PC-3 (cell line): ENCODE measurements at regions not wholly inside any gene's neighbourhood (a gene's known extent, or its start where the extent isn't known, plus 50 kb on each side); places are given as distances from the start of the nearest gene placed in this dataset.

Source experiments
- ATAC-seq: fragments of 200-7000 bp; cut with Tn5 transposase; 2 replicates; pipeline ENCODE4 v1.9.1; 2020; ENCODE audit warnings: mild to moderate bottlenecking, moderate library complexity
- BruUV-seq: library from RNA; stranded (reverse); fragments of 400-500 nt; replicated peaks from 2 replicates; lab custom pipeline; 2021; lab: Mats Ljungman, UMichigan
- CTCF ChIA-PET: fragments of 300-600 bp; sonication (Branson Sonifier 250); formaldehyde crosslinking; loops from one replicate; lab custom pipeline; 2022; ENCODE audit warnings: antibody characterized with exemption; lab: Charles Lee
- POLR2A ChIA-PET: fragments of 300-600 bp; sonication (Branson Sonifier 250); formaldehyde crosslinking; loops from one replicate; lab custom pipeline; 2022; ENCODE audit warnings: antibody characterized with exemption; ENCODE audit not compliant: unreplicated experiment; lab: Charles Lee
- DNase-seq: peaks from one replicate; pipeline ENCODE4 v3.0.0-alpha.2; 2015
- H2AFZ ChIP-seq: fragments of 300-600 bp; sonication (generic); 2 replicates; pipeline ENCODE4 v1.6.0; 2016; ENCODE audit warnings: antibody characterized with exemption, low read length
- H3F3A ChIP-seq: fragments of 300-600 bp; sonication (generic); one replicate; pipeline ENCODE4 v1.6.0; 2017; ENCODE audit warnings: antibody characterized with exemption, low read length, control low read depth, mild to moderate bottlenecking; ENCODE audit not compliant: unreplicated experiment
- H3K27ac ChIP-seq: fragments of 300-600 bp; sonication (generic); 2 replicates; pipeline ENCODE4 v1.5.1; 2016; ENCODE audit warnings: mild to moderate bottlenecking, low read length
- H3K27me3 ChIP-seq: fragments of 300-600 bp; sonication (generic); 2 replicates; pipeline ENCODE4 v1.6.1; 2016; ENCODE audit warnings: low read length, mixed read lengths
- H3K36me3 ChIP-seq: fragments of 300-600 bp; sonication (generic); 2 replicates; pipeline ENCODE4 v1.6.1; 2016; ENCODE audit warnings: low read depth, mixed run types, low read length, mixed read lengths
- H3K4me1 ChIP-seq: fragments of 300-600 bp; sonication (generic); 2 replicates; pipeline ENCODE4 v1.5.1; 2016; ENCODE audit warnings: low read length; ENCODE audit not compliant: insufficient read depth
- H3K4me2 ChIP-seq: fragments of 300-600 bp; sonication (generic); 2 replicates; pipeline ENCODE4 v1.6.0; 2016; ENCODE audit warnings: low read length
- H3K4me3 ChIP-seq: fragments of 300-600 bp; sonication (generic); 2 replicates; pipeline ENCODE4 v1.5.1; 2016; ENCODE audit warnings: mild to moderate bottlenecking, low read length, mixed read lengths
- H3K79me2 ChIP-seq: fragments of 300-600 bp; sonication (generic); 2 replicates; pipeline ENCODE4 v1.6.1; 2017; ENCODE audit warnings: low read length, mixed read lengths
- H3K9ac ChIP-seq: fragments of 300-600 bp; sonication (generic); 2 replicates; pipeline ENCODE4 v1.6.0; 2016; ENCODE audit warnings: mild to moderate bottlenecking, low read length
- H3K9me2 ChIP-seq: fragments of 300-600 bp; sonication (generic); replicated peaks from 2 replicates; pipeline ENCODE4 v1.6.1; 2016; ENCODE audit warnings: mixed run types, low read length, mixed read lengths
- H3K9me3 ChIP-seq: fragments of 300-600 bp; sonication (generic); 2 replicates; pipeline ENCODE4 v1.6.1; 2016; ENCODE audit warnings: low read length, mixed read lengths
- H4K20me1 ChIP-seq: fragments of 300-600 bp; sonication (generic); 2 replicates; pipeline ENCODE4 v1.6.1; 2016; ENCODE audit warnings: low read length, mixed read lengths
- EZH2 ChIP-seq: fragments of 300-600 bp; sonication (generic); IDR thresholded peaks from one replicate; pipeline ENCODE4 v1.6.1; 2017; ENCODE audit warnings: antibody characterized with exemption, mild to moderate bottlenecking, low read length; ENCODE audit not compliant: unreplicated experiment
- EZH2phosphoT487 ChIP-seq: fragments of 300-600 bp; sonication (generic); IDR thresholded peaks from 2 replicates; pipeline ENCODE4 v1.6.1; 2018; ENCODE audit warnings: mild to moderate bottlenecking, antibody characterized with exemption, low read length, borderline replicate concordance
- intact Hi-C: fragments of 100-400 bp; cut with micrococcal nuclease; formaldehyde crosslinking; loops from 2 replicates; pipeline ENCODE4 v1.9.0; 2023
- TF ChIP-seq, protein P1 (sequence below): fragments of 300-600 bp; sonication (generic); conservative IDR thresholded peaks from 2 replicates; pipeline ENCODE4 v1.5.1; 2017; ENCODE audit warnings: antibody characterized with exemption, low read depth, mild to moderate bottlenecking, low read length

DNA sequence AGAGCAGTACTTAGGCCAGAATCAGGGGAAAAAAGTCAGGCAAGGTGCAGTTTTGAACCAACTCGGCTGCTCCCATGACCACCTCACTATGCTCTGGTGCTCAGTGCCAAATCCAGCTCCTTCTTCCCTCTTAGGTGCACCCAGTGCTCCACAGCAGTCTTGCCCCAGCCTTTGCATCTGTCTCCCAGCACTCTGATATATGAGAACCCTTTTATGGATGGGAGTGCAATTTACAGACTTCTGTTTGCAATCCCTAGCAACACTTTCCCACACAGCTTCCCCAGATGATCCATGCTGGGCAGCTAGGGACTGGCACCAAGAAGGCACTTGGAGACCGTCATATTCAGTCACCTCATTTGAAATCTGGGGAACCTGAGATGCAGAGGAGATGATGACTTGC lies 267.9 kb upstream of the CCL2 start:
- ATAC-seq (no peak), DNase-seq (no peak)
- Histone ChIP-seq H4K20me1 (no peaks in the 10 kb centered on the region), H2AFZ (no peak overlapping the region), H3K27me3 (no peaks in the 10 kb centered on the region), H3K4me1 (no peaks in the 10 kb centered on the region), H3K9me2 (no peaks in the 10 kb centered on the region), H3K4me2 (no peak overlapping the region), H3F3A (no peaks in the 10 kb centered on the region), H3K9me3 (no peaks in the 10 kb centered on the region), H3K9ac (no peak overlapping the region), H3K79me2 (no peaks in the 10 kb centered on the region), H3K36me3 (no peaks in the 10 kb centered on the region), H3K27ac (no peak overlapping the region), H3K4me3 (no peak overlapping the region)
- ChIA-PET POLR2A (no interaction called here), CTCF (no interaction called here)
- TF ChIP-seq, protein P1, sequence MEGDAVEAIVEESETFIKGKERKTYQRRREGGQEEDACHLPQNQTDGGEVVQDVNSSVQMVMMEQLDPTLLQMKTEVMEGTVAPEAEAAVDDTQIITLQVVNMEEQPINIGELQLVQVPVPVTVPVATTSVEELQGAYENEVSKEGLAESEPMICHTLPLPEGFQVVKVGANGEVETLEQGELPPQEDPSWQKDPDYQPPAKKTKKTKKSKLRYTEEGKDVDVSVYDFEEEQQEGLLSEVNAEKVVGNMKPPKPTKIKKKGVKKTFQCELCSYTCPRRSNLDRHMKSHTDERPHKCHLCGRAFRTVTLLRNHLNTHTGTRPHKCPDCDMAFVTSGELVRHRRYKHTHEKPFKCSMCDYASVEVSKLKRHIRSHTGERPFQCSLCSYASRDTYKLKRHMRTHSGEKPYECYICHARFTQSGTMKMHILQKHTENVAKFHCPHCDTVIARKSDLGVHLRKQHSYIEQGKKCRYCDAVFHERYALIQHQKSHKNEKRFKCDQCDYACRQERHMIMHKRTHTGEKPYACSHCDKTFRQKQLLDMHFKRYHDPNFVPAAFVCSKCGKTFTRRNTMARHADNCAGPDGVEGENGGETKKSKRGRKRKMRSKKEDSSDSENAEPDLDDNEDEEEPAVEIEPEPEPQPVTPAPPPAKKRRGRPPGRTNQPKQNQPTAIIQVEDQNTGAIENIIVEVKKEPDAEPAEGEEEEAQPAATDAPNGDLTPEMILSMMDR: no peak
- TF ChIP-seq EZH2phosphoT487 (no peak), EZH2 (no peak)
- intact Hi-C loops: no loop called here
- BruUV-seq: no TSS peak

- no peak overlapping the region for H2AFZ ChIP-seq
- no peak for ATAC-seq
- CTCF ChIA-PET: no interaction called here
- DNase-seq: no peak
- no peaks in the 10 kb centered on the region for H3K79me2 ChIP-seq
- no peaks in the 10 kb centered on the region for H3K9me2 ChIP-seq
- H3K9me3 ChIP-seq: no peaks in the 10 kb centered on the region
- H3K9ac ChIP-seq: no peak overlapping the region
- no peak overlapping the region for H3K27ac ChIP-seq
- H3K4me2 ChIP-seq: no peak overlapping the region
- BruUV-seq: no TSS peak
- H3K4me1 ChIP-seq: no peaks in the 10 kb centered on the region
- no peaks in the 10 kb centered on the region for H3K27me3 ChIP-seq
- no peak overlapping the region for H3K4me3 ChIP-seq
- H4K20me1 ChIP-seq: no peaks in the 10 kb centered on the region
- intact Hi-C loops: no loop called here
- H3K36me3 ChIP-seq: no peaks in the 10 kb centered on the region
- TF ChIP-seq, protein P1: no peak
- TF ChIP-seq EZH2phosphoT487 (no peak), EZH2 (no peak)
- H3F3A ChIP-seq: no peaks in the 10 kb centered on the region
- POLR2A ChIA-PET: no interaction called here
These were observed 265.5 kb upstream of the CCL2 start for GRCh38 chr17:33989361-33990148.

- Histone ChIP-seq H4K20me1 (no peaks in the 10 kb centered on the region), H3K27ac (no peak overlapping the region), H3K4me2 (no peak overlapping the region), H3K9me2 (no peaks in the 10 kb centered on the region), H3K27me3 (no peaks in the 10 kb centered on the region), H3F3A (no peaks in the 10 kb centered on the region), H3K36me3 (no peaks in the 10 kb centered on the region), H3K4me1 (no peaks in the 10 kb centered on the region), H2AFZ (no peak overlapping the region), H3K4me3 (no peak overlapping the region), H3K9me3 (no peaks in the 10 kb centered on the region), H3K79me2 (no peaks in the 10 kb centered on the region), H3K9ac (no peak overlapping the region)
- DNase-seq (no peak), ATAC-seq (no peak)
- no TSS peak for BruUV-seq
- ChIA-PET POLR2A (no interaction called here), CTCF (no interaction called here)
- TF ChIP-seq EZH2phosphoT487: no peak
- TF ChIP-seq, protein P1: no peak
- no peak for TF ChIP-seq EZH2
- intact Hi-C loops: no loop called here
These were observed 264.0 kb upstream of the CCL2 start for GRCh38 chr17:33990943-33991706.
